Endodermal cell (in vitro differentiated cells): ENCODE measurements at regions not wholly inside any gene's neighbourhood (a gene's known extent, or its start where the extent isn't known, plus 50 kb on each side); places are given as distances from the start of the nearest gene placed in this dataset.

ENCODE experiments used
- DNase-seq: peaks from one replicate; pipeline ENCODE4 v3.0.0-alpha.2; 2017
- H3K27ac ChIP-seq: 2 replicates; pipeline ENCODE4 v1.5.1; 2013; ENCODE audit warnings: mild to moderate bottlenecking, low read depth, low read length, moderate library complexity
- H3K27me3 ChIP-seq: 2 replicates; pipeline ENCODE4 v1.6.1; 2013; ENCODE audit warnings: mild to moderate bottlenecking, low read length, moderate library complexity; ENCODE audit not compliant: insufficient read depth, control insufficient read depth, poor library complexity, severe bottlenecking
- H3K36me3 ChIP-seq: 2 replicates; pipeline ENCODE4 v1.7.0; 2013; ENCODE audit warnings: mild to moderate bottlenecking, low read length, moderate library complexity; ENCODE audit not compliant: control insufficient read depth, insufficient read depth
- H3K4me1 ChIP-seq: one replicate; pipeline ENCODE4 v1.7.0; 2013; ENCODE audit warnings: low read length; ENCODE audit not compliant: control insufficient read depth, insufficient read depth
- H3K4me3 ChIP-seq: 2 replicates; pipeline ENCODE4 v1.5.1; 2013; ENCODE audit warnings: mild to moderate bottlenecking, low read length, moderate library complexity
- H3K9ac ChIP-seq: 2 replicates; pipeline ENCODE4 v1.6.1; 2013; ENCODE audit warnings: mild to moderate bottlenecking, low read length, moderate library complexity; ENCODE audit not compliant: poor library complexity, severe bottlenecking; ENCODE audit errors: extremely low read depth
- H3K9me3 ChIP-seq: 2 replicates; pipeline ENCODE4 v1.6.1; 2013; ENCODE audit warnings: mild to moderate bottlenecking, low read length, moderate library complexity; ENCODE audit not compliant: control insufficient read depth
- H3K27ac Mint-ChIP-seq: 2 replicates; pipeline ENCODE4 v1.8.0; 2020; ENCODE audit warnings: mixed read lengths
- H3K27me3 Mint-ChIP-seq: 2 replicates; pipeline ENCODE4 v1.8.0; 2021; ENCODE audit warnings: mild to moderate bottlenecking, mixed read lengths; ENCODE audit not compliant: insufficient read depth
- H3K36me3 Mint-ChIP-seq: 2 replicates; pipeline ENCODE4 v1.8.0; 2020; ENCODE audit warnings: low read depth, mixed read lengths
- H3K4me1 Mint-ChIP-seq: 2 replicates; pipeline ENCODE4 v1.8.0; 2020; ENCODE audit warnings: mixed read lengths
- H3K4me3 Mint-ChIP-seq: 2 replicates; pipeline ENCODE4 v1.8.0; 2020; ENCODE audit warnings: mild to moderate bottlenecking, moderate library complexity, mixed read lengths
- H3K9me3 Mint-ChIP-seq: 2 replicates; pipeline ENCODE4 v1.8.0; 2020; ENCODE audit warnings: mild to moderate bottlenecking, mixed read lengths
- WGBS, 2 experiments: methylation state at CpG; one replicate each; pipeline versions ENCODE4 v1.1.5 to v1.1.7; 2013; ENCODE audit warnings: missing lambda C conversion rate in 2 of 2, mixed read lengths in 1 of 2; ENCODE audit not compliant: insufficient coverage in 1 of 2, insufficient read length in 1 of 2; 5-methylcytosine and 5-hydroxymethylcytosine counted together
- TF ChIP-seq, protein P1 (sequence below): fragments of 200-600 bp; sonication (generic); conservative IDR thresholded peaks from 2 replicates; pipeline ENCODE4 v1.5.0; 2021; ENCODE audit warnings: antibody characterized with exemption, mild to moderate bottlenecking

DNA sequence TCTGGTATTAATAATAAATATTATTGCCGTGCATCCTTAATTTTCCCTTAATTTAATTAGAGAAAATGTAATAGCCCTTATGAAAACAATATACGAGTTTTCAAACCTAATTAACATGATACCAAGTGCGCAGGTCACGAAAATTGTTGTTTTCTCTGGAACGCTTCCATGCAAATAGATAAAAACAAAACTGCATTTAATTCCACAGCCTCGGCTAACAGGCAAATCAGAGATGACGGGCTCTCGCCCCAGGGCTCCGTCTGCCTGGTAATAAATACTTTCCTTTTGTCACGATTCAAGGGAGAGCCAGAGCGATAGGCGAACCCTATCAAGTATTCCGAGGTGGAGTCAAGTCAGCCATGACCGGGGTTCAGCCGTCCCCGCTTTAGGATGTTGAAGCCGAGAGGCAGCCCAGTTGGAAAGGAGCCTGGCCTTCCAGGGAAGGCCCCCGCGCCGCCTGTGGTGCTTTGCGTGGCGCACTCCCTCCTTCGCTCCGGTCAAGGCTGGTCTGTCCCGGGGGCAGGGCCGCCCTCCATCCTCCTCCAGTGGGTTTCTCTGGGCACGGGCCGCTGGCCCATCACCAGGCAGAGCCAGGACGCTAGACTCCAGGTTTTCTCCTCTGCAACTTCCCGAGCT is 137.8 kb upstream of the GSC start:
- Mint-ChIP-seq H3K27ac (no peak overlapping the region), H3K27me3 (peaks cover 61% of the 10 kb centered on the region), H3K36me3 (no peaks in the 10 kb centered on the region), H3K9me3 (peaks cover 4% of the 10 kb centered on the region), H3K4me3 (no peak overlapping the region), H3K4me1 (peaks cover 19% of the 10 kb centered on the region)
- peaks cover 2% of the 10 kb centered on the region for H3K4me1 ChIP-seq
- H3K9me3 ChIP-seq, result peaks cover 8% of the 10 kb centered on the region
- TF ChIP-seq, protein P1, sequence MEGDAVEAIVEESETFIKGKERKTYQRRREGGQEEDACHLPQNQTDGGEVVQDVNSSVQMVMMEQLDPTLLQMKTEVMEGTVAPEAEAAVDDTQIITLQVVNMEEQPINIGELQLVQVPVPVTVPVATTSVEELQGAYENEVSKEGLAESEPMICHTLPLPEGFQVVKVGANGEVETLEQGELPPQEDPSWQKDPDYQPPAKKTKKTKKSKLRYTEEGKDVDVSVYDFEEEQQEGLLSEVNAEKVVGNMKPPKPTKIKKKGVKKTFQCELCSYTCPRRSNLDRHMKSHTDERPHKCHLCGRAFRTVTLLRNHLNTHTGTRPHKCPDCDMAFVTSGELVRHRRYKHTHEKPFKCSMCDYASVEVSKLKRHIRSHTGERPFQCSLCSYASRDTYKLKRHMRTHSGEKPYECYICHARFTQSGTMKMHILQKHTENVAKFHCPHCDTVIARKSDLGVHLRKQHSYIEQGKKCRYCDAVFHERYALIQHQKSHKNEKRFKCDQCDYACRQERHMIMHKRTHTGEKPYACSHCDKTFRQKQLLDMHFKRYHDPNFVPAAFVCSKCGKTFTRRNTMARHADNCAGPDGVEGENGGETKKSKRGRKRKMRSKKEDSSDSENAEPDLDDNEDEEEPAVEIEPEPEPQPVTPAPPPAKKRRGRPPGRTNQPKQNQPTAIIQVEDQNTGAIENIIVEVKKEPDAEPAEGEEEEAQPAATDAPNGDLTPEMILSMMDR, result no peak
- DNase-seq, result peak; percentile 44
- no peaks in the 10 kb centered on the region for H3K27me3 ChIP-seq
- WGBS, 2 experiments, result 95 to 96% methylated on average over 16 to 29 of the region's 30 CpGs
- no peaks in the 10 kb centered on the region for H3K36me3 ChIP-seq
- no peak overlapping the region for H3K4me3 ChIP-seq
- no peak overlapping the region for H3K27ac ChIP-seq
- no peak overlapping the region for H3K9ac ChIP-seq

DNA sequence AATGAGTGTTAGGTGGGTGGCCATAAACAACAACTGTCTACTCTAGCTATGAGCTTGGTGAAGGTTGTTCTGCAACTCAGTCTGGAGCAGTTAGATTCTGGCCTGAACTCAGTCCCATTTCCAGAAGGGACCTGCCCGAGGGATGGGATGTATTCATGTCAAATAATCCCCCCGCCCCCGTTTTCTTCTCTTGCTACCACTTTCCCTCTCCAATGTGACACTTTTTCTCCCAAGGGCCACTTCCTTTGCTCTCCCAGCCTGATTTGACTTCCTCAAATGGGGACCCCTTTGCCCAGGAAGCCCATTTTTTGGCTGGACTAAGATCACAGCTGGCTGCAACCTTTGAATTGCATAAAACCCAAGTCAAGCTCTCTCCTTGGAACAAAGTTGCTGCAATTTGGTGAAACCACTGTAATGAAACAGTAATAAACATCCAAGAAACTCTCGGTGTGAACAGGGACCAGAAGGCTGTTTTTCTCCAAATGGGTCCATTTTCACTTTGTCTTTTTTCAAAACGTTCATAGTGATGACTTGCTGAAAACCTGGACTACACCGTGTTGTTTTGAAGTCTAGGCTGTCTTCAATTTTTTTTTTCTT is 137.2 kb upstream of the GSC start:
- peaks cover 2% of the 10 kb centered on the region for H3K4me1 ChIP-seq
- 92 to 97% methylated on average over 3 to 6 of the region's 6 CpGs for WGBS, 2 experiments
- Mint-ChIP-seq H3K36me3 (no peaks in the 10 kb centered on the region), H3K4me3 (no peak overlapping the region), H3K27ac (no peak overlapping the region), H3K4me1 (peaks cover 19% of the 10 kb centered on the region), H3K27me3 (peaks cover 64% of the 10 kb centered on the region), H3K9me3 (peaks cover 4% of the 10 kb centered on the region)
- peaks cover 8% of the 10 kb centered on the region for H3K9me3 ChIP-seq
- no peak overlapping the region for H3K27ac ChIP-seq
- DNase-seq, result peak; percentile 32
- no peak overlapping the region for H3K9ac ChIP-seq
- no peaks in the 10 kb centered on the region for H3K36me3 ChIP-seq
- no peak overlapping the region for H3K4me3 ChIP-seq
- H3K27me3 ChIP-seq, result no peaks in the 10 kb centered on the region
- TF ChIP-seq, protein P1, result no peak

- WGBS, 2 experiments, result 94 to 96% methylated on average over 2 to 4 of the region's 4 CpGs
- Histone ChIP-seq H3K9ac (no peak overlapping the region), H3K4me3 (no peak overlapping the region), H3K36me3 (no peaks in the 10 kb centered on the region), H3K27ac (no peak overlapping the region), H3K27me3 (no peaks in the 10 kb centered on the region), H3K4me1 (peaks cover 2% of the 10 kb centered on the region), H3K9me3 (peaks cover 5% of the 10 kb centered on the region)
- Mint-ChIP-seq H3K9me3 (peaks cover 6% of the 10 kb centered on the region), H3K4me1 (peaks cover 19% of the 10 kb centered on the region), H3K27me3 (peaks cover 69% of the 10 kb centered on the region), H3K27ac (no peak overlapping the region), H3K36me3 (no peaks in the 10 kb centered on the region), H3K4me3 (no peak overlapping the region)
- DNase-seq, result no peak
- TF ChIP-seq, protein P1, result no peak
Observed at GRCh38 chr14:94906577-94906976, 136.7 kb upstream of the GSC start.
